Mesendoderm (in vitro differentiated cells): ENCODE measurements at regions not wholly inside any gene's neighbourhood (a gene's known extent, or its start where the extent isn't known, plus 50 kb on each side); places are given as distances from the start of the nearest gene placed in this dataset.

Experiments
- DNase-seq: peaks from one replicate; pipeline ENCODE4 v3.0.0; 2013
- H2AK5ac ChIP-seq: 2 replicates; pipeline ENCODE4 v1.6.1; 2013; ENCODE audit warnings: low read length, inconsistent platforms
- H2BK120ac ChIP-seq: 2 replicates; pipeline ENCODE4 v1.6.1; 2013; ENCODE audit warnings: low read depth, mild to moderate bottlenecking, low read length, moderate library complexity, mixed read lengths
- H2BK15ac ChIP-seq: replicated peaks from 2 replicates; pipeline ENCODE4 v1.6.1; 2013; ENCODE audit warnings: low read depth, mild to moderate bottlenecking, moderate library complexity
- H2BK5ac ChIP-seq: 2 replicates; pipeline ENCODE4 v1.6.1; 2013; ENCODE audit warnings: low read length, inconsistent platforms
- H3K18ac ChIP-seq: 2 replicates; pipeline ENCODE4 v1.6.1; 2013; ENCODE audit warnings: mild to moderate bottlenecking, low read length, mixed read lengths
- H3K23ac ChIP-seq: one replicate; pipeline ENCODE4 v1.6.1; 2013; ENCODE audit warnings: low read length
- H3K27ac ChIP-seq: 2 replicates; pipeline ENCODE4 v1.5.1; 2013; ENCODE audit warnings: low read depth, mild to moderate bottlenecking, inconsistent platforms, low read length, moderate library complexity
- H3K27me3 ChIP-seq: 2 replicates; pipeline ENCODE4 v1.6.1; 2013; ENCODE audit warnings: low read length, control low read depth, mild to moderate bottlenecking, inconsistent platforms; ENCODE audit not compliant: insufficient read depth, poor library complexity
- H3K36me3 ChIP-seq: 2 replicates; pipeline ENCODE4 v1.6.1; 2013; ENCODE audit warnings: low read length, inconsistent platforms; ENCODE audit not compliant: control insufficient read depth, insufficient read depth
- H3K4ac ChIP-seq: one replicate; pipeline ENCODE4 v1.6.1; 2013; ENCODE audit warnings: low read depth, mild to moderate bottlenecking, low read length, moderate library complexity
- H3K4me1 ChIP-seq: 2 replicates; pipeline ENCODE4 v1.6.1; 2013; ENCODE audit warnings: low read depth, low read length, inconsistent platforms; ENCODE audit not compliant: control insufficient read depth
- H3K4me2 ChIP-seq: 2 replicates; pipeline ENCODE4 v1.6.1; 2013; ENCODE audit warnings: low read length
- H3K4me3 ChIP-seq: 2 replicates; pipeline ENCODE4 v1.5.1; 2013; ENCODE audit warnings: mild to moderate bottlenecking, low read length
- H3K56ac ChIP-seq: one replicate; pipeline ENCODE4 v1.6.1; 2013; ENCODE audit warnings: low read length
- H3K79me1 ChIP-seq: 2 replicates; pipeline ENCODE4 v1.6.1; 2013; ENCODE audit warnings: low read length, inconsistent platforms
- H3K79me2 ChIP-seq: 2 replicates; pipeline ENCODE4 v1.6.1; 2013; ENCODE audit warnings: mild to moderate bottlenecking, low read length; ENCODE audit not compliant: control insufficient read depth, insufficient read depth
- H3K9ac ChIP-seq: 2 replicates; pipeline ENCODE4 v1.6.1; 2013; ENCODE audit warnings: low read length, inconsistent platforms
- H4K5ac ChIP-seq: one replicate; pipeline ENCODE4 v1.6.1; 2013; ENCODE audit warnings: low read length
- H4K8ac ChIP-seq: one replicate; pipeline ENCODE4 v1.6.1; 2013; ENCODE audit warnings: low read depth, mild to moderate bottlenecking, control low read depth, low read length, moderate library complexity
- WGBS: extraction: QIAGEN DNeasy Blood & Tissue Kit; methylation state at CpG from one replicate; pipeline ENCODE4 v1.1.7; 2013; ENCODE audit warnings: low lambda C conversion rate, missing lambda C conversion rate; ENCODE audit not compliant: insufficient coverage; ENCODE audit errors: extremely low coverage; 5-methylcytosine and 5-hydroxymethylcytosine counted together

- H3K79me2 ChIP-seq: no peaks in the 10 kb centered on the region
- no peak overlapping the region for H3K4me2 ChIP-seq
- H3K4me3 ChIP-seq: no peak overlapping the region
- no peak overlapping the region for H2BK5ac ChIP-seq
- H3K9ac ChIP-seq: no peak overlapping the region
- H3K23ac ChIP-seq: no peak overlapping the region
- no peak overlapping the region for H2BK120ac ChIP-seq
- no peaks in the 10 kb centered on the region for H3K4me1 ChIP-seq
- H2AK5ac ChIP-seq: no peak overlapping the region
- H2BK15ac ChIP-seq: no peak overlapping the region
- no peak overlapping the region for H4K8ac ChIP-seq
- H3K79me1 ChIP-seq: no peaks in the 10 kb centered on the region
- no peak overlapping the region for H4K5ac ChIP-seq
- DNase-seq: no peak
- no peak overlapping the region for H3K56ac ChIP-seq
- no peaks in the 10 kb centered on the region for H3K36me3 ChIP-seq
- no peak overlapping the region for H3K18ac ChIP-seq
- no peak overlapping the region for H3K4ac ChIP-seq
- no peak overlapping the region for H3K27ac ChIP-seq
- no CpG with 5 or more reads among the region's 3 CpGs for WGBS
- no peaks in the 10 kb centered on the region for H3K27me3 ChIP-seq
These were observed 293.4 kb upstream of the PUM3 start for GRCh38 chr9:3137347-3137695.

GRCh38 chr9:3136686-3137346, 292.9 kb upstream of the PUM3 start:
- no peak for DNase-seq
- H3K36me3 ChIP-seq: no peaks in the 10 kb centered on the region
- no peaks in the 10 kb centered on the region for H3K27me3 ChIP-seq
- no peaks in the 10 kb centered on the region for H3K79me2 ChIP-seq
- H3K4ac ChIP-seq: no peak overlapping the region
- no CpG with 5 or more reads among the region's 6 CpGs for WGBS
- H3K27ac ChIP-seq: no peak overlapping the region
- H3K4me2 ChIP-seq: no peak overlapping the region
- no peak overlapping the region for H2BK15ac ChIP-seq
- no peak overlapping the region for H3K56ac ChIP-seq
- no peak overlapping the region for H2BK120ac ChIP-seq
- no peak overlapping the region for H3K4me3 ChIP-seq
- H3K79me1 ChIP-seq: no peaks in the 10 kb centered on the region
- H4K5ac ChIP-seq: no peak overlapping the region
- no peak overlapping the region for H3K18ac ChIP-seq
- no peaks in the 10 kb centered on the region for H3K4me1 ChIP-seq
- H2BK5ac ChIP-seq: no peak overlapping the region
- no peak overlapping the region for H2AK5ac ChIP-seq
- no peak overlapping the region for H3K23ac ChIP-seq
- H3K9ac ChIP-seq: no peak overlapping the region
- H4K8ac ChIP-seq: no peak overlapping the region

- H3K4me3 ChIP-seq: no peak overlapping the region
- no CpG with 5 or more reads among the region's 1 CpG for WGBS
- H3K4me1 ChIP-seq: no peaks in the 10 kb centered on the region
These were observed 292.3 kb upstream of the PUM3 start for GRCh38 chr9:3136230-3136629.

GRCh38 chr9:3127564-3127963, 283.7 kb upstream of the PUM3 start:
- no peak for DNase-seq
- Histone ChIP-seq H3K79me2 (no peaks in the 10 kb centered on the region), H2BK15ac (no peak overlapping the region), H3K4ac (no peak overlapping the region), H3K27ac (no peak overlapping the region), H4K8ac (no peak overlapping the region), H3K56ac (no peak overlapping the region), H3K9ac (no peak overlapping the region), H2BK120ac (no peak overlapping the region), H3K4me2 (no peak overlapping the region), H3K36me3 (no peaks in the 10 kb centered on the region), H2BK5ac (no peak overlapping the region), H2AK5ac (no peak overlapping the region), H4K5ac (no peak overlapping the region), H3K4me3 (no peak overlapping the region), H3K18ac (no peak overlapping the region), H3K27me3 (no peaks in the 10 kb centered on the region), H3K79me1 (no peaks in the 10 kb centered on the region), H3K4me1 (no peaks in the 10 kb centered on the region), H3K23ac (no peak overlapping the region)
- WGBS: no CpG with 5 or more reads among the region's 1 CpG

More at GRCh38 chr9:3136230-3136629, 292.3 kb upstream of the PUM3 start:
- H2BK5ac ChIP-seq: no peak overlapping the region
- no peak for DNase-seq
- no peak overlapping the region for H3K4ac ChIP-seq
- H3K27me3 ChIP-seq: no peaks in the 10 kb centered on the region
- no peaks in the 10 kb centered on the region for H3K36me3 ChIP-seq
- no peak overlapping the region for H4K8ac ChIP-seq
- no peaks in the 10 kb centered on the region for H3K79me2 ChIP-seq
- no peak overlapping the region for H2BK15ac ChIP-seq
- H3K23ac ChIP-seq: no peak overlapping the region
- H3K56ac ChIP-seq: no peak overlapping the region
- no peak overlapping the region for H2AK5ac ChIP-seq
- H4K5ac ChIP-seq: no peak overlapping the region
- H3K27ac ChIP-seq: no peak overlapping the region
- H3K4me2 ChIP-seq: no peak overlapping the region
- no peak overlapping the region for H3K9ac ChIP-seq
- no peak overlapping the region for H2BK120ac ChIP-seq
- no peak overlapping the region for H3K18ac ChIP-seq
- H3K79me1 ChIP-seq: no peaks in the 10 kb centered on the region

GRCh38 chr9:3125602-3126405, 281.9 kb upstream of the PUM3 start:
- DNase-seq: no peak

More at GRCh38 chr9:3125602-3126405, 281.9 kb upstream of the PUM3 start:
- Histone ChIP-seq H3K18ac (no peak overlapping the region), H3K27me3 (no peaks in the 10 kb centered on the region), H3K4ac (no peak overlapping the region), H2BK5ac (no peak overlapping the region), H3K9ac (no peak overlapping the region), H2BK15ac (no peak overlapping the region), H4K8ac (no peak overlapping the region), H2BK120ac (no peak overlapping the region), H3K79me1 (no peaks in the 10 kb centered on the region), H4K5ac (no peak overlapping the region), H2AK5ac (no peak overlapping the region), H3K79me2 (no peaks in the 10 kb centered on the region), H3K4me1 (no peaks in the 10 kb centered on the region), H3K56ac (no peak overlapping the region), H3K27ac (no peak overlapping the region), H3K23ac (no peak overlapping the region), H3K4me3 (no peak overlapping the region), H3K36me3 (no peaks in the 10 kb centered on the region), H3K4me2 (no peak overlapping the region)
- no CpG with 5 or more reads among the region's 6 CpGs for WGBS
